Neural cell (in vitro differentiated cells): ENCODE measurements at regions not wholly inside any gene's neighbourhood (a gene's known extent, or its start where the extent isn't known, plus 50 kb on each side); places are given as distances from the start of the nearest gene placed in this dataset.

ENCODE experiments used
- H2AFZ ChIP-seq: fragments of 200-600, 300-800 bp; sonication (generic), shearing (Covaris generic); 2 replicates; pipeline ENCODE4 v1.6.0; 2014; ENCODE audit warnings: low read depth, mild to moderate bottlenecking, antibody characterized with exemption, low read length, moderate library complexity
- H3F3A ChIP-seq: fragments of 200-600 bp; shearing (Covaris generic); 2 replicates; pipeline ENCODE4 v1.6.1; 2016; ENCODE audit warnings: mild to moderate bottlenecking, moderate library complexity, mixed read lengths, antibody characterized with exemption, low read length; ENCODE audit not compliant: insufficient read depth, poor library complexity, severe bottlenecking
- H3K27ac ChIP-seq: fragments of 200-600, 300-800 bp; sonication (generic), shearing (Covaris generic); 2 replicates; pipeline ENCODE4 v1.5.1; 2014; ENCODE audit warnings: mild to moderate bottlenecking, low read length, moderate library complexity
- H3K27me3 ChIP-seq: fragments of 300-800, 200-600 bp; sonication (generic), shearing (Covaris generic); 2 replicates; pipeline ENCODE4 v1.6.0; 2014; ENCODE audit warnings: mild to moderate bottlenecking, low read depth, low read length, moderate library complexity; ENCODE audit not compliant: insufficient read depth
- H3K36me3 ChIP-seq: fragments of 300-800, 200-600 bp; sonication (generic), shearing (Covaris generic); 2 replicates; pipeline ENCODE4 v1.5.1; 2014; ENCODE audit warnings: mild to moderate bottlenecking, antibody characterized with exemption, low read length, moderate library complexity; ENCODE audit not compliant: insufficient read depth
- H3K4me2 ChIP-seq: fragments of 300-800, 200-600 bp; sonication (generic), shearing (Covaris generic); 2 replicates; pipeline ENCODE4 v1.6.0; 2014; ENCODE audit warnings: mild to moderate bottlenecking, low read length
- H3K4me3 ChIP-seq: fragments of 300-800, 200-600 bp; sonication (generic), shearing (Covaris generic); 2 replicates; pipeline ENCODE4 v1.5.1; 2014; ENCODE audit warnings: mild to moderate bottlenecking, low read length, moderate library complexity
- H3K79me2 ChIP-seq: fragments of 200-600 bp; shearing (Covaris generic); replicated peaks from 2 replicates; pipeline ENCODE4 v1.6.0; 2014; ENCODE audit warnings: mild to moderate bottlenecking, low read length, moderate library complexity; ENCODE audit not compliant: insufficient read depth
- H3K9ac ChIP-seq: fragments of 300-800, 200-600 bp; sonication (generic), shearing (Covaris generic); 2 replicates; pipeline ENCODE4 v1.6.1; 2016; ENCODE audit warnings: mild to moderate bottlenecking, low read length, mixed read lengths
- H3K9me2 ChIP-seq: fragments of 200-600 bp; shearing (Covaris generic); 2 replicates; pipeline ENCODE4 v1.6.1; 2016; ENCODE audit warnings: mild to moderate bottlenecking, low read length, mixed read lengths; ENCODE audit not compliant: insufficient read depth
- H3K9me3 ChIP-seq: fragments of 200-600, 300-800 bp; sonication (generic), shearing (Covaris generic); 2 replicates; pipeline ENCODE4 v1.6.1; 2016; ENCODE audit warnings: mild to moderate bottlenecking, mixed run types, low read length, moderate library complexity, mixed read lengths
- H4K20me1 ChIP-seq: fragments of 200-600 bp; shearing (Covaris generic); 2 replicates; pipeline ENCODE4 v1.6.1; 2016; ENCODE audit warnings: mild to moderate bottlenecking, mixed run types; ENCODE audit not compliant: insufficient read depth
- CTCF ChIP-seq: fragments of 450-650 bp; IDR thresholded peaks from 2 replicates; pipeline ENCODE4 v1.5.1; 2014; ENCODE audit warnings: antibody characterized with exemption, mild to moderate bottlenecking, moderate library complexity; ENCODE audit not compliant: poor library complexity, severe bottlenecking
- EP300 ChIP-seq: fragments of 450-650 bp; conservative IDR thresholded peaks from 2 replicates; pipeline ENCODE4 v1.6.1; 2014; ENCODE audit warnings: antibody characterized with exemption, mild to moderate bottlenecking, moderate library complexity; ENCODE audit not compliant: poor library complexity, severe bottlenecking
- EZH2 ChIP-seq: fragments of 200-600, 300-800 bp; shearing (Covaris generic), sonication (generic); IDR thresholded peaks from 2 replicates; pipeline ENCODE4 v1.6.1; 2014; ENCODE audit warnings: antibody characterized with exemption, low read length, borderline replicate concordance, mild to moderate bottlenecking; ENCODE audit not compliant: insufficient read depth, poor library complexity, severe bottlenecking
- MXI1 ChIP-seq: fragments of 450-650 bp; conservative IDR thresholded peaks from 2 replicates; pipeline ENCODE4 v1.6.1; 2014; ENCODE audit warnings: antibody characterized with exemption, mild to moderate bottlenecking; ENCODE audit not compliant: poor library complexity, severe bottlenecking
- POLR2AphosphoS5 ChIP-seq: IDR thresholded peaks from 2 replicates; pipeline ENCODE4 v1.6.1; 2012
- RAD21 ChIP-seq: fragments of 450-650 bp; conservative IDR thresholded peaks from 2 replicates; pipeline ENCODE4 v1.6.1; 2014; ENCODE audit warnings: antibody characterized with exemption, mild to moderate bottlenecking, moderate library complexity
- REST ChIP-seq: IDR thresholded peaks from 2 replicates; pipeline ENCODE4 v1.6.1; 2012; ENCODE audit warnings: borderline replicate concordance
- SMC3 ChIP-seq: fragments of 450-650 bp; conservative IDR thresholded peaks from 2 replicates; pipeline ENCODE4 v1.6.1; 2014; ENCODE audit warnings: antibody characterized with exemption, mild to moderate bottlenecking, moderate library complexity; ENCODE audit not compliant: poor library complexity
- TAF1 ChIP-seq: IDR thresholded peaks from 2 replicates; pipeline ENCODE4 v1.6.1; 2012; ENCODE audit warnings: low read depth

- H3F3A ChIP-seq, result no peaks in the 10 kb centered on the region
- H4K20me1 ChIP-seq, result no peaks in the 10 kb centered on the region
- no peak overlapping the region for H3K4me2 ChIP-seq
- no peak overlapping the region for H3K9ac ChIP-seq
- no peaks in the 10 kb centered on the region for H3K9me2 ChIP-seq
- no peak overlapping the region for H3K27ac ChIP-seq
- no peak overlapping the region for H3K4me3 ChIP-seq
- no peaks in the 10 kb centered on the region for H3K36me3 ChIP-seq
- no peaks in the 10 kb centered on the region for H3K9me3 ChIP-seq
- no peaks in the 10 kb centered on the region for H3K79me2 ChIP-seq
- no peaks in the 10 kb centered on the region for H3K27me3 ChIP-seq
- no peak overlapping the region for H2AFZ ChIP-seq
- TF ChIP-seq POLR2AphosphoS5 (no peak), TAF1 (no peak), MXI1 (no peak), SMC3 (no peak), CTCF (no peak), EP300 (no peak), RAD21 (no peak), REST (no peak), EZH2 (no peak)
Measured at GRCh38 chr1:55428944-55429931, 214.1 kb upstream of the USP24 start.

- H3K4me3 ChIP-seq, result no peak overlapping the region
- H3K79me2 ChIP-seq, result no peaks in the 10 kb centered on the region
- H3K27ac ChIP-seq, result no peak overlapping the region
- H2AFZ ChIP-seq, result no peak overlapping the region
- TF ChIP-seq REST (no peak), RAD21 (no peak), POLR2AphosphoS5 (no peak), TAF1 (no peak), MXI1 (no peak), EP300 (no peak), SMC3 (no peak), CTCF (no peak), EZH2 (no peak)
- no peak overlapping the region for H3K9ac ChIP-seq
- no peaks in the 10 kb centered on the region for H4K20me1 ChIP-seq
- no peak overlapping the region for H3K4me2 ChIP-seq
- no peaks in the 10 kb centered on the region for H3K9me2 ChIP-seq
- no peaks in the 10 kb centered on the region for H3K9me3 ChIP-seq
- no peaks in the 10 kb centered on the region for H3K27me3 ChIP-seq
- no peaks in the 10 kb centered on the region for H3F3A ChIP-seq
- no peaks in the 10 kb centered on the region for H3K36me3 ChIP-seq
Measured at GRCh38 chr1:55428231-55428630, 213.1 kb upstream of the USP24 start.
